HepG2 (cell line): ENCODE measurements at regions not wholly inside any gene's neighbourhood (a gene's known extent, or its start where the extent isn't known, plus 50 kb on each side); places are given as distances from the start of the nearest gene placed in this dataset.

Experiments used
- CENPX ChIP-seq: sonication (generic); formaldehyde crosslinking; IDR thresholded peaks from 2 replicates; pipeline ENCODE4 v1.9.0; 2021; ENCODE audit warnings: mild to moderate bottlenecking, missing genetic modification reagents, moderate library complexity
- FOXO1 ChIP-seq: sonication (generic); formaldehyde crosslinking; IDR thresholded peaks from 2 replicates; pipeline ENCODE4 v1.4.0; 2020; ENCODE audit warnings: missing genetic modification reagents
- GATAD2A ChIP-seq: IDR thresholded peaks from 2 replicates; pipeline ENCODE4 v1.6.1; 2016
- MED1 ChIP-seq: sonication (generic); formaldehyde crosslinking; IDR thresholded peaks from 2 replicates; pipeline ENCODE4 v1.4.0; 2020; ENCODE audit warnings: missing genetic modification reagents
- NFE2L2 ChIP-seq: fragments of 150-350 bp; IDR thresholded peaks from 2 replicates; pipeline ENCODE4 v1.6.1; 2014; ENCODE audit warnings: low read length
- PHF21A ChIP-seq: sonication (generic); formaldehyde crosslinking; IDR thresholded peaks from 2 replicates; pipeline ENCODE4 v1.5.0; 2020; ENCODE audit warnings: mild to moderate bottlenecking, missing genetic modification reagents
- PLRG1 ChIP-seq: fragments of 450-650 bp; conservative IDR thresholded peaks from 2 replicates; pipeline ENCODE4 v1.6.1; 2016
- RCOR2 ChIP-seq: IDR thresholded peaks from 2 replicates; pipeline ENCODE4 v1.6.1; 2016; ENCODE audit warnings: missing biosample characterization, missing genetic modification reagents
- SALL1 ChIP-seq: sonication (generic); formaldehyde crosslinking; IDR thresholded peaks from 2 replicates; pipeline ENCODE4 v1.8.0; 2022; ENCODE audit warnings: mild to moderate bottlenecking, missing genetic modification reagents
- SMYD3 ChIP-seq: sonication (generic); formaldehyde crosslinking; IDR thresholded peaks from 2 replicates; pipeline ENCODE4 v1.8.1; 2023; ENCODE audit warnings: mild to moderate bottlenecking, missing genetic modification reagents
- SNAPC2 ChIP-seq: sonication (generic); formaldehyde crosslinking; IDR thresholded peaks from 2 replicates; pipeline ENCODE4 v1.8.1; 2022; ENCODE audit warnings: mild to moderate bottlenecking, missing genetic modification reagents
- TGIF2 ChIP-seq: IDR thresholded peaks from 2 replicates; pipeline ENCODE4 v1.6.1; 2016; ENCODE audit warnings: control low read depth, missing compliant biosample characterization
- ZNF205 ChIP-seq: IDR thresholded peaks from 2 replicates; pipeline ENCODE4 v1.6.1; 2018; ENCODE audit warnings: missing biosample characterization, missing genetic modification reagents
- ZNF350 ChIP-seq: sonication (generic); formaldehyde crosslinking; IDR thresholded peaks from 2 replicates; pipeline ENCODE4 v1.4.0; 2020; ENCODE audit warnings: mild to moderate bottlenecking, low read depth, missing genetic modification reagents, borderline replicate concordance
- ZNF431 ChIP-seq: sonication (generic); formaldehyde crosslinking; IDR thresholded peaks from 2 replicates; pipeline ENCODE4 v1.9.0; 2022; ENCODE audit warnings: missing genetic modification reagents, low read depth, mild to moderate bottlenecking, borderline replicate concordance
- ZNF652 ChIP-seq: IDR thresholded peaks from 2 replicates; pipeline ENCODE4 v1.6.1; 2016; ENCODE audit warnings: low read depth, borderline replicate concordance
- ZNF724P ChIP-seq: sonication (generic); formaldehyde crosslinking; IDR thresholded peaks from 2 replicates; pipeline ENCODE4 v1.8.0; 2022; ENCODE audit warnings: missing genetic modification reagents, borderline replicate concordance
- TF ChIP-seq, protein P1 (sequence below): IDR thresholded peaks from 2 replicates; pipeline ENCODE4 v1.6.1; 2012; ENCODE audit warnings: inconsistent platforms
- TF ChIP-seq, protein P2 (sequence below): sonication (generic); formaldehyde crosslinking; IDR thresholded peaks from 2 replicates; pipeline ENCODE4 v1.4.0; 2020; ENCODE audit warnings: missing genetic modification reagents, borderline replicate concordance
- TF ChIP-seq, protein P3 (sequence below), 2 experiments: sonication (generic) in 1 of 2; formaldehyde crosslinking in 1 of 2; IDR thresholded peaks; 2 replicates each; pipeline versions ENCODE4 v1.4.0 to v1.6.1; 2018 to 2020; ENCODE audit warnings: missing genetic modification reagents in 2 of 2, borderline replicate concordance in 1 of 2, low read depth in 1 of 2, mild to moderate bottlenecking in 1 of 2, missing biosample characterization in 1 of 2
- TF ChIP-seq, protein P4 (sequence below): sonication (generic); formaldehyde crosslinking; IDR thresholded peaks from 2 replicates; pipeline ENCODE4 v1.4.0; 2020; ENCODE audit warnings: missing genetic modification reagents
- TF ChIP-seq, protein P5 (sequence below): sonication (generic); formaldehyde crosslinking; IDR thresholded peaks from 2 replicates; pipeline ENCODE4 v1.8.0; 2022; ENCODE audit warnings: missing genetic modification reagents, mild to moderate bottlenecking, inconsistent platforms, borderline replicate concordance

DNA sequence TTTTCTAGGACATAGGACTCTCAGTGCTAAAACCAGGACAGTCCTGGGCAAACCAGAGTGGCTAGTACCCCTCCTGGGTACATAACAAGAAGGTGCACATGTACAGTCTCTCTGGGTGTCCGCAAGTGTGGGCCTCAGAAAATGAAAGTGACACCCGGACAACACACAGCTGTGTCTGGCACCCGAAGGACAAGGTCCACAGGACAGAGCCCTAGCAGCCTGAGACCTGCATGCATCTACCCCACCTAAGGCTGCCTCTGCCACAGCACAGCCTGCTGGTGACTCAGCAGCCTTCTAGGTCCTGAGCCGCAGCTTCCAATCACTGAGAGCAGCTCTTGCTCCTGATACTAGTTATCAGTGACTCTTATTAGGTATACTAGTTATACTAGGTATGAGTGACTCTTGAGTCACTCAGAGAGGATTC, 784.1 kb upstream of the TBX3 start (continued):
- TF ChIP-seq NFE2L2, result peak; percentile 57; the same call in 1 of the 2 replicates
- TF ChIP-seq ZNF205 (CRISPR knock-in tag), result 0 out of 2 replicates have a peak, but pooled peaks have one; percentile 57
- peak; percentile 34; the same call in 1 of the 2 replicates for TF ChIP-seq RCOR2 (CRISPR knock-in tag)
- peak; percentile 72; the same call in 1 of the 2 replicates for TF ChIP-seq SMYD3 (CRISPR knock-in tag)
- TF ChIP-seq, protein P1, sequence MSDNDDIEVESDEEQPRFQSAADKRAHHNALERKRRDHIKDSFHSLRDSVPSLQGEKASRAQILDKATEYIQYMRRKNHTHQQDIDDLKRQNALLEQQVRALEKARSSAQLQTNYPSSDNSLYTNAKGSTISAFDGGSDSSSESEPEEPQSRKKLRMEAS, result peak; percentile 39; the same call in 1 of the 2 replicates
- no peak for TF ChIP-seq PLRG1
- TF ChIP-seq, protein P2, sequence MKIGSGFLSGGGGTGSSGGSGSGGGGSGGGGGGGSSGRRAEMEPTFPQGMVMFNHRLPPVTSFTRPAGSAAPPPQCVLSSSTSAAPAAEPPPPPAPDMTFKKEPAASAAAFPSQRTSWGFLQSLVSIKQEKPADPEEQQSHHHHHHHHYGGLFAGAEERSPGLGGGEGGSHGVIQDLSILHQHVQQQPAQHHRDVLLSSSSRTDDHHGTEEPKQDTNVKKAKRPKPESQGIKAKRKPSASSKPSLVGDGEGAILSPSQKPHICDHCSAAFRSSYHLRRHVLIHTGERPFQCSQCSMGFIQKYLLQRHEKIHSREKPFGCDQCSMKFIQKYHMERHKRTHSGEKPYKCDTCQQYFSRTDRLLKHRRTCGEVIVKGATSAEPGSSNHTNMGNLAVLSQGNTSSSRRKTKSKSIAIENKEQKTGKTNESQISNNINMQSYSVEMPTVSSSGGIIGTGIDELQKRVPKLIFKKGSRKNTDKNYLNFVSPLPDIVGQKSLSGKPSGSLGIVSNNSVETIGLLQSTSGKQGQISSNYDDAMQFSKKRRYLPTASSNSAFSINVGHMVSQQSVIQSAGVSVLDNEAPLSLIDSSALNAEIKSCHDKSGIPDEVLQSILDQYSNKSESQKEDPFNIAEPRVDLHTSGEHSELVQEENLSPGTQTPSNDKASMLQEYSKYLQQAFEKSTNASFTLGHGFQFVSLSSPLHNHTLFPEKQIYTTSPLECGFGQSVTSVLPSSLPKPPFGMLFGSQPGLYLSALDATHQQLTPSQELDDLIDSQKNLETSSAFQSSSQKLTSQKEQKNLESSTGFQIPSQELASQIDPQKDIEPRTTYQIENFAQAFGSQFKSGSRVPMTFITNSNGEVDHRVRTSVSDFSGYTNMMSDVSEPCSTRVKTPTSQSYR, result peak; percentile 47; the same call in 1 of the 2 replicates
- peak; percentile 57; the same call in 1 of the 2 replicates for TF ChIP-seq MED1 (CRISPR knock-in tag)
- 0 out of 2 replicates have a peak, but pooled peaks have one; percentile 26 for TF ChIP-seq ZNF431 (CRISPR knock-in tag)
- TF ChIP-seq GATAD2A, result peak; percentile 77
- 0 out of 2 replicates have a peak, but pooled peaks have one; percentile 32 for TF ChIP-seq ZNF724P
- 0 out of 2 replicates have a peak, but pooled peaks have one; percentile 64 for TF ChIP-seq SNAPC2 (CRISPR knock-in tag)
- TF ChIP-seq, protein P3, sequence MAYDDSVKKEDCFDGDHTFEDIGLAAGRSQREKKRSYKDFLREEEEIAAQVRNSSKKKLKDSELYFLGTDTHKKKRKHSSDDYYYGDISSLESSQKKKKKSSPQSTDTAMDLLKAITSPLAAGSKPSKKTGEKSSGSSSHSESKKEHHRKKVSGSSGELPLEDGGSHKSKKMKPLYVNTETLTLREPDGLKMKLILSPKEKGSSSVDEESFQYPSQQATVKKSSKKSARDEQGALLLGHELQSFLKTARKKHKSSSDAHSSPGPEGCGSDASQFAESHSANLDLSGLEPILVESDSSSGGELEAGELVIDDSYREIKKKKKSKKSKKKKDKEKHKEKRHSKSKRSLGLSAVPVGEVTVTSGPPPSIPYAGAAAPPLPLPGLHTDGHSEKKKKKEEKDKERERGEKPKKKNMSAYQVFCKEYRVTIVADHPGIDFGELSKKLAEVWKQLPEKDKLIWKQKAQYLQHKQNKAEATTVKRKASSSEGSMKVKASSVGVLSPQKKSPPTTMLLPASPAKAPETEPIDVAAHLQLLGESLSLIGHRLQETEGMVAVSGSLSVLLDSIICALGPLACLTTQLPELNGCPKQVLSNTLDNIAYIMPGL (CRISPR knock-in tag; IDR thresholded peaks at IDR 0.05; ENCODE audit: borderline replicate concordance in 1 of 2, low read depth in 1 of 2), result 0 out of 4 replicates have a peak, but pooled peaks of 1 of the 2 experiments have one; percentile 34
- TF ChIP-seq, protein P4, sequence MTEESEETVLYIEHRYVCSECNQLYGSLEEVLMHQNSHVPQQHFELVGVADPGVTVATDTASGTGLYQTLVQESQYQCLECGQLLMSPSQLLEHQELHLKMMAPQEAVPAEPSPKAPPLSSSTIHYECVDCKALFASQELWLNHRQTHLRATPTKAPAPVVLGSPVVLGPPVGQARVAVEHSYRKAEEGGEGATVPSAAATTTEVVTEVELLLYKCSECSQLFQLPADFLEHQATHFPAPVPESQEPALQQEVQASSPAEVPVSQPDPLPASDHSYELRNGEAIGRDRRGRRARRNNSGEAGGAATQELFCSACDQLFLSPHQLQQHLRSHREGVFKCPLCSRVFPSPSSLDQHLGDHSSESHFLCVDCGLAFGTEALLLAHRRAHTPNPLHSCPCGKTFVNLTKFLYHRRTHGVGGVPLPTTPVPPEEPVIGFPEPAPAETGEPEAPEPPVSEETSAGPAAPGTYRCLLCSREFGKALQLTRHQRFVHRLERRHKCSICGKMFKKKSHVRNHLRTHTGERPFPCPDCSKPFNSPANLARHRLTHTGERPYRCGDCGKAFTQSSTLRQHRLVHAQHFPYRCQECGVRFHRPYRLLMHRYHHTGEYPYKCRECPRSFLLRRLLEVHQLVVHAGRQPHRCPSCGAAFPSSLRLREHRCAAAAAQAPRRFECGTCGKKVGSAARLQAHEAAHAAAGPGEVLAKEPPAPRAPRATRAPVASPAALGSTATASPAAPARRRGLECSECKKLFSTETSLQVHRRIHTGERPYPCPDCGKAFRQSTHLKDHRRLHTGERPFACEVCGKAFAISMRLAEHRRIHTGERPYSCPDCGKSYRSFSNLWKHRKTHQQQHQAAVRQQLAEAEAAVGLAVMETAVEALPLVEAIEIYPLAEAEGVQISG, result 0 out of 2 replicates have a peak, but pooled peaks have one; percentile 60
- TF ChIP-seq SALL1 (CRISPR knock-in tag), result peak; percentile 85
- TF ChIP-seq, protein P5, sequence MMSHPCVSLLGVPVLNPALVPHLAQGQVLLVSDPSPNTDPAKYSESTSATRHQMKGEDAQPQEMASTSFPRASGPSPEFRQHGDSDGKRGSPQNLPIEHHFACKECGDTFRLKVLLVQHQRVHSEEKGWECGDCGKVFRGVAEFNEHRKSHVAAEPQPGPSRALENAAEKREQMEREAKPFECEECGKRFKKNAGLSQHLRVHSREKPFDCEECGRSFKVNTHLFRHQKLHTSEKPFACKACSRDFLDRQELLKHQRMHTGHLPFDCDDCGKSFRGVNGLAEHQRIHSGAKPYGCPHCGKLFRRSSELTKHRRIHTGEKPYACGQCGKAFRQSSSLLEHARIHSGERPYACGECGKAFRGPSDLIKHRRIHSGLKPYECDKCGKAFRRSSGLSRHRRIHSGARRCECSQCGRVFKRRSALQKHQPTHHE, result no peak
- TF ChIP-seq TGIF2 (CRISPR knock-in tag), result 0 out of 2 replicates have a peak, but pooled peaks have one; percentile 48
- TF ChIP-seq FOXO1 (CRISPR knock-in tag), result peak; percentile 34; the same call in 1 of the 2 replicates
- TF ChIP-seq ZNF350, result peak; percentile 43; the same call in 1 of the 2 replicates
- no peak for TF ChIP-seq CENPX (CRISPR knock-in tag)
- TF ChIP-seq ZNF652 (CRISPR knock-in tag), result peak; percentile 30; the same call in 1 of the 2 replicates
- peak; percentile 74; the same call in 1 of the 2 replicates for TF ChIP-seq PHF21A (CRISPR knock-in tag)
